ENCODE measurements at regions not wholly inside any gene's neighbourhood (a gene's known extent, or its start where the extent isn't known, plus 50 kb on each side); places are given as distances from the start of the nearest gene placed in this dataset.

GRCh38 chr12:115712676-115713075, 564.8 kb downstream of the MED13L start (continued):
- no peak for TF ChIP-seq NPAS2 (CRISPR knock-in tag; IDR thresholded peaks at IDR 0.05; ENCODE audit: borderline replicate concordance)
- TF ChIP-seq PHF8 (IDR thresholded peaks at IDR 0.05; ENCODE audit: borderline replicate concordance, low read depth) = no peak
- TF ChIP-seq JUN (IDR thresholded peaks at IDR 0.05) = no peak
- TF ChIP-seq HOXA7 (CRISPR knock-in tag; IDR thresholded peaks at IDR 0.05) = no peak

- DNase-seq (ENCODE audit: low read depth in 1 of 2, low spot score in 1 of 2) = peak; percentile 7 to 46
- ATAC-seq = peak; percentile 57 to 77
- no peak overlapping the region for H3K4me2 ChIP-seq
- no peak overlapping the region for H3K27ac ChIP-seq
- no peak overlapping the region for H3K4me3 ChIP-seq
- no peaks in the 10 kb centered on the region for H3K4me1 ChIP-seq
- TF ChIP-seq POLR2AphosphoS2 (conservative IDR thresholded peaks at IDR 0.05; ENCODE audit: low read length) (no peak), RAD21 (conservative IDR thresholded peaks at IDR 0.05 in 1 of 2, IDR thresholded peaks at IDR 0.05 in 1 of 2) (no peak), HOXA7 (CRISPR knock-in tag; IDR thresholded peaks at IDR 0.05) (no peak), EHMT2 (IDR thresholded peaks at IDR 0.05; ENCODE audit: low read depth) (no peak), BCL3 (IDR thresholded peaks at IDR 0.05) (no peak), ZSCAN20 (CRISPR knock-in tag; IDR thresholded peaks at IDR 0.05) (no peak), FOSL2 (IDR thresholded peaks at IDR 0.05) (no peak), FOSL2 (CRISPR knock-in tag; IDR thresholded peaks at IDR 0.05) (peak; percentile 20; the same call in 1 of the 2 replicates), TFCP2L1 (CRISPR knock-in tag; IDR thresholded peaks at IDR 0.05) (no peak), JUNB (IDR thresholded peaks at IDR 0.05) (0 out of 2 replicates have a peak, but pooled peaks have one; percentile 11), SMC3 (IDR thresholded peaks at IDR 0.05) (no peak), MAX (IDR thresholded peaks at IDR 0.05) (no peak), GATA3 (IDR thresholded peaks at IDR 0.05; ENCODE audit: borderline replicate concordance) (no peak), JUN (IDR thresholded peaks at IDR 0.05) (no peak), HDAC2 (IDR thresholded peaks at IDR 0.05) (no peak)
- TF ChIP-seq, protein P1, sequence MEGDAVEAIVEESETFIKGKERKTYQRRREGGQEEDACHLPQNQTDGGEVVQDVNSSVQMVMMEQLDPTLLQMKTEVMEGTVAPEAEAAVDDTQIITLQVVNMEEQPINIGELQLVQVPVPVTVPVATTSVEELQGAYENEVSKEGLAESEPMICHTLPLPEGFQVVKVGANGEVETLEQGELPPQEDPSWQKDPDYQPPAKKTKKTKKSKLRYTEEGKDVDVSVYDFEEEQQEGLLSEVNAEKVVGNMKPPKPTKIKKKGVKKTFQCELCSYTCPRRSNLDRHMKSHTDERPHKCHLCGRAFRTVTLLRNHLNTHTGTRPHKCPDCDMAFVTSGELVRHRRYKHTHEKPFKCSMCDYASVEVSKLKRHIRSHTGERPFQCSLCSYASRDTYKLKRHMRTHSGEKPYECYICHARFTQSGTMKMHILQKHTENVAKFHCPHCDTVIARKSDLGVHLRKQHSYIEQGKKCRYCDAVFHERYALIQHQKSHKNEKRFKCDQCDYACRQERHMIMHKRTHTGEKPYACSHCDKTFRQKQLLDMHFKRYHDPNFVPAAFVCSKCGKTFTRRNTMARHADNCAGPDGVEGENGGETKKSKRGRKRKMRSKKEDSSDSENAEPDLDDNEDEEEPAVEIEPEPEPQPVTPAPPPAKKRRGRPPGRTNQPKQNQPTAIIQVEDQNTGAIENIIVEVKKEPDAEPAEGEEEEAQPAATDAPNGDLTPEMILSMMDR (IDR thresholded peaks at IDR 0.05) = no peak
- TF ChIP-seq, protein P2, sequence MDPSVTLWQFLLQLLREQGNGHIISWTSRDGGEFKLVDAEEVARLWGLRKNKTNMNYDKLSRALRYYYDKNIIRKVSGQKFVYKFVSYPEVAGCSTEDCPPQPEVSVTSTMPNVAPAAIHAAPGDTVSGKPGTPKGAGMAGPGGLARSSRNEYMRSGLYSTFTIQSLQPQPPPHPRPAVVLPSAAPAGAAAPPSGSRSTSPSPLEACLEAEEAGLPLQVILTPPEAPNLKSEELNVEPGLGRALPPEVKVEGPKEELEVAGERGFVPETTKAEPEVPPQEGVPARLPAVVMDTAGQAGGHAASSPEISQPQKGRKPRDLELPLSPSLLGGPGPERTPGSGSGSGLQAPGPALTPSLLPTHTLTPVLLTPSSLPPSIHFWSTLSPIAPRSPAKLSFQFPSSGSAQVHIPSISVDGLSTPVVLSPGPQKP (IDR thresholded peaks at IDR 0.05; ENCODE audit: low read depth, low read length) = no peak
- TF ChIP-seq, protein P3, sequence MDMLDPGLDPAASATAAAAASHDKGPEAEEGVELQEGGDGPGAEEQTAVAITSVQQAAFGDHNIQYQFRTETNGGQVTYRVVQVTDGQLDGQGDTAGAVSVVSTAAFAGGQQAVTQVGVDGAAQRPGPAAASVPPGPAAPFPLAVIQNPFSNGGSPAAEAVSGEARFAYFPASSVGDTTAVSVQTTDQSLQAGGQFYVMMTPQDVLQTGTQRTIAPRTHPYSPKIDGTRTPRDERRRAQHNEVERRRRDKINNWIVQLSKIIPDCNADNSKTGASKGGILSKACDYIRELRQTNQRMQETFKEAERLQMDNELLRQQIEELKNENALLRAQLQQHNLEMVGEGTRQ (IDR thresholded peaks at IDR 0.05) = peak; percentile 55; the same call in 1 of the 2 replicates
- no peak for FAIRE-seq
- 39% methylated on average over 3 of the region's 3 CpGs for WGBS (ENCODE audit: missing lambda C conversion rate)
- POLR2A ChIA-PET = interaction anchor here (0.7 kb wide), 1 partner anchor 233 kb away, joined by 4 read pairs; no protein-coding TSS in a partner anchor
- peaks cover 9% of the 10 kb centered on the region; the same call in 1 of the 3 replicates for H3K9me3 ChIP-seq
- CTCF ChIA-PET = interaction anchor here (0.7 kb wide), 1 partner anchor 1094 kb away, joined by 3 read pairs; no protein-coding TSS in a partner anchor
These were observed 567.4 kb downstream of the MED13L start for GRCh38 chr12:115710104-115710564.

Data from A549 (cell line).